Testis (tissue), 2 donors: ENCODE measurements at regions not wholly inside any gene's neighbourhood (a gene's known extent, or its start where the extent isn't known, plus 50 kb on each side); places are given as distances from the start of the nearest gene placed in this dataset.

ENCODE experiments used
- DNase-seq: peaks from one replicate; pipeline ENCODE4 v3.0.0-alpha.2; 2019
- H3K27ac ChIP-seq, 2 donors: fragments of 200-600 bp; sonication (generic); one replicate each; pipeline ENCODE4 v1.5.1; 2019
- H3K27me3 ChIP-seq: fragments of 200-600 bp; sonication (generic); one replicate; pipeline ENCODE4 v1.5.1; 2019
- H3K36me3 ChIP-seq: fragments of 200-600 bp; sonication (generic); one replicate; pipeline ENCODE4 v1.5.1; 2017; ENCODE audit warnings: low read depth; ENCODE audit errors: missing control alignments
- H3K4me1 ChIP-seq: fragments of 200-600 bp; sonication (generic); one replicate; pipeline ENCODE4 v1.5.1; 2019
- H3K4me3 ChIP-seq, 2 donors: fragments of 200-600 bp; sonication (generic); one replicate each; pipeline ENCODE4 v1.5.1; 2017 to 2019
- H3K9me3 ChIP-seq: fragments of 200-600 bp; sonication (generic); one replicate; pipeline ENCODE4 v1.5.1; 2017
- CTCF ChIP-seq, 3 experiments: fragments of 450-650 bp in 2 of 3; fragments of 200-600 bp in 1 of 3; sonication (generic) in 1 of 3; IDR thresholded peaks; one replicate each; pipeline ENCODE4 v1.5.1; 2016 to 2019; ENCODE audit warnings: antibody characterized with exemption in 3 of 3, mild to moderate bottlenecking in 2 of 3, moderate library complexity in 1 of 3
- POLR2A ChIP-seq: fragments of 450-650 bp; IDR thresholded peaks from one replicate; pipeline ENCODE4 v1.6.1; 2017; ENCODE audit warnings: antibody characterized with exemption, mild to moderate bottlenecking, moderate library complexity
- WGBS, 2 donors: methylation state at CpG; one replicate each; pipeline ENCODE4 v1.1.5; 2018; 5-methylcytosine and 5-hydroxymethylcytosine counted together
- intact Hi-C: fragments of 100-400 bp; cut with DNase I; formaldehyde crosslinking; loops from one replicate; pipeline ENCODE4 v1.15.1; 2023; ENCODE audit warnings: low total_unique reads

- TF ChIP-seq CTCF (IDR thresholded peaks at IDR 0.05) (no peak), POLR2A (no peak)
- WGBS, 2 donors = 75 to 76% methylated on average over 1 of the region's 1 CpG
- no peaks in the 10 kb centered on the region for H3K4me1 ChIP-seq
- no peak overlapping the region for H3K4me3 ChIP-seq
- no peaks in the 10 kb centered on the region for H3K9me3 ChIP-seq
- no peak for DNase-seq
- H3K27ac ChIP-seq = no peak overlapping the region
- no peaks in the 10 kb centered on the region for H3K36me3 ChIP-seq
- no peaks in the 10 kb centered on the region for H3K27me3 ChIP-seq
- intact Hi-C loops = no loop called here
Observed at GRCh38 chr14:87199381-87199780, 793.6 kb downstream of the GALC start.

GRCh38 chr14:87196436-87196835, 796.5 kb downstream of the GALC start:
- intact Hi-C loops = no loop called here
- Histone ChIP-seq H3K36me3 (no peaks in the 10 kb centered on the region), H3K27ac (no peak overlapping the region), H3K4me1 (no peaks in the 10 kb centered on the region), H3K9me3 (no peaks in the 10 kb centered on the region), H3K4me3 (no peak overlapping the region), H3K27me3 (no peaks in the 10 kb centered on the region)
- TF ChIP-seq CTCF (IDR thresholded peaks at IDR 0.05) (no peak), POLR2A (no peak)
- DNase-seq = no peak
- WGBS, 2 donors = 80 to 86% methylated on average over 3 of the region's 3 CpGs

GRCh38 chr14:87187786-87188185, 805.2 kb downstream of the GALC start:
- Histone ChIP-seq H3K27ac (no peak overlapping the region), H3K4me3 (no peak overlapping the region), H3K4me1 (no peaks in the 10 kb centered on the region), H3K27me3 (no peaks in the 10 kb centered on the region), H3K9me3 (no peaks in the 10 kb centered on the region), H3K36me3 (no peaks in the 10 kb centered on the region)
- 88 to 97% methylated on average over 4 of the region's 4 CpGs for WGBS, 2 donors
- no peak for DNase-seq
- no peak for TF ChIP-seq POLR2A
- no peak for TF ChIP-seq CTCF (IDR thresholded peaks at IDR 0.05)
- intact Hi-C loops = no loop called here

GRCh38 chr14:87186737-87187136, 806.2 kb downstream of the GALC start:
- intact Hi-C loops = no loop called here
- Histone ChIP-seq H3K4me3 (no peak overlapping the region), H3K27ac (no peak overlapping the region), H3K9me3 (no peaks in the 10 kb centered on the region), H3K4me1 (no peaks in the 10 kb centered on the region), H3K36me3 (no peaks in the 10 kb centered on the region), H3K27me3 (no peaks in the 10 kb centered on the region)
- TF ChIP-seq CTCF (IDR thresholded peaks at IDR 0.05) (no peak), POLR2A (no peak)
- no peak for DNase-seq
- 57 to 58% methylated on average over 5 of the region's 5 CpGs for WGBS, 2 donors

- WGBS, 2 donors = 69 to 73% methylated on average over 10 of the region's 10 CpGs
- Histone ChIP-seq H3K36me3 (no peaks in the 10 kb centered on the region), H3K9me3 (no peaks in the 10 kb centered on the region), H3K4me1 (no peaks in the 10 kb centered on the region), H3K27me3 (no peaks in the 10 kb centered on the region), H3K27ac (no peak overlapping the region), H3K4me3 (no peak overlapping the region)
- TF ChIP-seq CTCF (IDR thresholded peaks at IDR 0.05) (no peak), POLR2A (no peak)
- intact Hi-C loops = no loop called here
- DNase-seq = no peak
Observed at GRCh38 chr14:87185961-87186560, 806.9 kb downstream of the GALC start.
